GM23338 (cell line): ENCODE measurements at regions not wholly inside any gene's neighbourhood (a gene's known extent, or its start where the extent isn't known, plus 50 kb on each side); places are given as distances from the start of the nearest gene placed in this dataset.

Experiments
- ATAC-seq: fragments of 200-7000 bp; cut with Tn5 transposase; 3 replicates; pipeline ENCODE4 v1.9.1; 2020
- DNase-seq: peaks from one replicate; pipeline ENCODE4 v3.0.0-alpha.2; 2015; ENCODE audit warnings: low spot score
- H2AFZ ChIP-seq: fragments of 200-600 bp; sonication (generic); 2 replicates; pipeline ENCODE4 v1.8.0; 2016; ENCODE audit warnings: antibody characterized with exemption, mild to moderate bottlenecking, moderate library complexity
- H3F3A ChIP-seq: fragments of 200-600 bp; sonication (generic); replicated peaks from 2 replicates; pipeline ENCODE4 v1.8.0; 2017; ENCODE audit warnings: antibody characterized with exemption, mixed run types, low read depth
- H3K27ac ChIP-seq: fragments of 200-600 bp; sonication (generic); 2 replicates; pipeline ENCODE4 v1.6.1; 2016; ENCODE audit warnings: low read depth
- H3K27me3 ChIP-seq: fragments of 200-600 bp; sonication (generic); 2 replicates; pipeline ENCODE4 v1.8.0; 2016; ENCODE audit warnings: mild to moderate bottlenecking, mixed run types, moderate library complexity; ENCODE audit not compliant: insufficient read depth
- H3K36me3 ChIP-seq: fragments of 200-600 bp; sonication (generic); 2 replicates; pipeline ENCODE4 v1.8.0; 2016; ENCODE audit warnings: mild to moderate bottlenecking; ENCODE audit not compliant: insufficient read depth
- H3K4me1 ChIP-seq: fragments of 200-600 bp; sonication (generic); 2 replicates; pipeline ENCODE4 v1.8.0; 2016; ENCODE audit warnings: mild to moderate bottlenecking, moderate library complexity; ENCODE audit not compliant: insufficient read depth
- H3K4me2 ChIP-seq: fragments of 200-600 bp; sonication (generic); 2 replicates; pipeline ENCODE4 v1.7.1; 2017; ENCODE audit warnings: mixed run types
- H3K4me3 ChIP-seq: fragments of 200-600 bp; sonication (generic); 2 replicates; pipeline ENCODE4 v1.6.1; 2016; ENCODE audit warnings: mixed run types
- H3K79me2 ChIP-seq: fragments of 200-600 bp; sonication (generic); replicated peaks from 2 replicates; pipeline ENCODE4 v1.8.0; 2017; ENCODE audit warnings: mild to moderate bottlenecking; ENCODE audit not compliant: insufficient read depth
- H3K9me2 ChIP-seq: fragments of 200-600 bp; sonication (generic); 2 replicates; pipeline ENCODE4 v1.8.0; 2017; ENCODE audit not compliant: insufficient read depth
- H4K20me1 ChIP-seq: fragments of 200-600 bp; sonication (generic); replicated peaks from 2 replicates; pipeline ENCODE4 v1.8.0; 2017; ENCODE audit warnings: mild to moderate bottlenecking; ENCODE audit not compliant: insufficient read depth
- H3K27ac Mint-ChIP-seq: 2 replicates; pipeline ENCODE4 v1.8.0; 2020; ENCODE audit warnings: inconsistent platforms, mild to moderate bottlenecking, moderate library complexity, mixed read lengths
- H3K27me3 Mint-ChIP-seq: 3 replicates; pipeline ENCODE4 v1.8.0; 2022; ENCODE audit warnings: low read depth, mild to moderate bottlenecking, moderate library complexity, mixed read lengths, inconsistent platforms; ENCODE audit not compliant: insufficient read depth, poor library complexity
- H3K36me3 Mint-ChIP-seq: 3 replicates; pipeline ENCODE4 v1.8.0; 2021; ENCODE audit warnings: low read depth, mild to moderate bottlenecking, inconsistent platforms, moderate library complexity, mixed read lengths
- H3K4me1 Mint-ChIP-seq: 3 replicates; pipeline ENCODE4 v1.8.0; 2020; ENCODE audit warnings: mild to moderate bottlenecking, inconsistent platforms, mixed read lengths
- H3K4me3 Mint-ChIP-seq: 3 replicates; pipeline ENCODE4 v1.8.0; 2021; ENCODE audit warnings: moderate library complexity, mild to moderate bottlenecking, inconsistent platforms, mixed read lengths
- H3K9me3 Mint-ChIP-seq: 3 replicates; pipeline ENCODE4 v1.8.0; 2020; ENCODE audit warnings: moderate library complexity, mild to moderate bottlenecking, inconsistent platforms, mixed read lengths
- CREB1 ChIP-seq: fragments of 250-450 bp; sonication (Bioruptor Pico); IDR thresholded peaks from 2 replicates; pipeline ENCODE4 v1.5.0; 2020; ENCODE audit warnings: low read depth, mild to moderate bottlenecking, moderate library complexity
- CTCF ChIP-seq, 2 experiments: fragments of 200-600 bp in 1 of 2; sonication (generic) in 1 of 2; conservative IDR thresholded peaks; 2 replicates each; pipeline versions ENCODE4 v1.5.1 to v1.6.1; 2016 to 2017; ENCODE audit warnings: antibody characterized with exemption in 2 of 2, low read depth in 2 of 2, mild to moderate bottlenecking in 2 of 2, moderate library complexity in 1 of 2
- ETS1 ChIP-seq: IDR thresholded peaks from 2 replicates; pipeline ENCODE4 v1.6.1; 2016; ENCODE audit warnings: antibody characterized with exemption
- EZH2 ChIP-seq: fragments of 200-600 bp; sonication (generic); IDR thresholded peaks from one replicate; pipeline ENCODE4 v1.8.0; 2017; ENCODE audit warnings: antibody characterized with exemption, mild to moderate bottlenecking, low read depth; ENCODE audit not compliant: unreplicated experiment
- REST ChIP-seq: IDR thresholded peaks from one replicate; pipeline ENCODE4 v1.6.1; 2018; ENCODE audit warnings: antibody characterized with exemption; ENCODE audit not compliant: unreplicated experiment
- ZNF114 ChIP-seq: fragments of 250-450 bp; sonication (Bioruptor Pico); IDR thresholded peaks from 2 replicates; pipeline ENCODE4 v1.5.0; 2020; ENCODE audit warnings: mild to moderate bottlenecking, moderate library complexity
- ZNF331 ChIP-seq: fragments of 250-450 bp; sonication (Bioruptor Pico); IDR thresholded peaks from 2 replicates; pipeline ENCODE4 v1.5.0; 2020; ENCODE audit warnings: low read depth, mild to moderate bottlenecking, moderate library complexity

- TF ChIP-seq EZH2 (no peak), CREB1 (CRISPR knock-in tag) (no peak), ZNF331 (CRISPR knock-in tag) (no peak), ETS1 (no peak)
These were observed 463.2 kb upstream of the B3GALT2 start (continued) for GRCh38 chr1:193649587-193649986.

- Histone ChIP-seq H3K9me2 (no peaks in the 10 kb centered on the region), H3K27me3 (no peaks in the 10 kb centered on the region), H3K4me3 (no peak overlapping the region), H3K4me1 (no peaks in the 10 kb centered on the region; the same call in 1 of the 2 replicates), H3K27ac (no peak overlapping the region), H3F3A (no peaks in the 10 kb centered on the region), H3K36me3 (no peaks in the 10 kb centered on the region), H3K4me2 (no peak overlapping the region), H4K20me1 (no peaks in the 10 kb centered on the region), H2AFZ (peak overlapping the region; percentile 25; the same call in 1 of the 2 replicates), H3K79me2 (no peaks in the 10 kb centered on the region)
- DNase-seq (no peak), ATAC-seq (no peak)
- TF ChIP-seq CREB1 (CRISPR knock-in tag) (no peak), REST (no peak), CTCF (conservative IDR thresholded peaks at IDR 0.05; ENCODE audit: low read depth in 2 of 2) (no peak), ZNF114 (CRISPR knock-in tag) (no peak)
- Mint-ChIP-seq H3K4me1 (peaks cover 5% of the 10 kb centered on the region; the same call in 2 of the 3 replicates), H3K27me3 (no peaks in the 10 kb centered on the region), H3K4me3 (no peak overlapping the region), H3K36me3 (no peaks in the 10 kb centered on the region), H3K27ac (no peak overlapping the region), H3K9me3 (no peaks in the 10 kb centered on the region)
These were observed 448.5 kb upstream of the B3GALT2 start for GRCh38 chr1:193634876-193635275.
